Right renal pelvis (tissue), 4 donors: ENCODE measurements at regions not wholly inside any gene's neighbourhood (a gene's known extent, or its start where the extent isn't known, plus 50 kb on each side); places are given as distances from the start of the nearest gene placed in this dataset.
"Not testable (repeated sequence)": the region's sequence is repeated elsewhere in the genome, so short reads cannot be mapped to it uniquely, and the experiment has no call there.

Source experiments
- DNase-seq, 4 donors: peaks; one replicate each; pipeline ENCODE4 v3.0.0-alpha.2; 2013; ENCODE audit warnings: low read depth in 4 of 4, low spot score in 3 of 4, missing footprints in 1 of 4

DNA sequence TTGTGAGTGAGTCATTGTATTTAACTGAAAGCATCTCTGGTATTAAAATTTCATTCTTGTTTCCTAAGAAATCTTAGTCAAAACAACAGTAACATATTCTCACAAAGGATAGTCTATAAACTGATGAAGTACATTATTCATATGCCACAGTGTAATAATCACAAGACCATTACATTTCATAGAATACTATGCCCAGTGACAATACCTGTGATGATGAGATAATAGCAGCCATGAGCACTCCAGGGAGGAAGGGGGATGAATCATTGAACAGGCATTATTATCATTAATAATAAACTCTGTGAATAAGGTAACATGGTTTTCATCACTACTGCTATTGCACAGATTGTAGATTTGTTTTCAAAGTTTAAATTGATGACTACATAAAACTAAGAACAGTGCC is 667.9 kb downstream of the EPM2A start:
- DNase-seq, result no peak

DNA sequence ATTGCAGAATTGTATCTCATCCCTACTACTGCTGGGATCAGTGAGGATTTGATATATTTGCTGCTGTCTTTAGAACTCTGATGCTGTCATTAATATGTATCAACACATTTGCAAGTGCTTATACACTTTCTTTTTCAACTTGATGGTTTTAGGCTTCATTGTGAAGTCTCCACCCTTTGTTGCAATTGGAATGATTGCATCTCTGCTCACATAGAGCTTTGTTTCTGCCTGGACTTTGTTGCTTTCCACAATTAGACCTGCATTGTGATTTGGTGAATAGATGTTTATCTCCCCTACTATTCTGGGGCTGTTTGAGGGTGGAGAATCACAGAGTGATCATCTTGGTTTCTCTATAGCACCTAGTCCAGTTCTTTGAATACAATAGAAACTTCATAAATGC is 666.7 kb downstream of the EPM2A start:
- no peak for DNase-seq

DNA sequence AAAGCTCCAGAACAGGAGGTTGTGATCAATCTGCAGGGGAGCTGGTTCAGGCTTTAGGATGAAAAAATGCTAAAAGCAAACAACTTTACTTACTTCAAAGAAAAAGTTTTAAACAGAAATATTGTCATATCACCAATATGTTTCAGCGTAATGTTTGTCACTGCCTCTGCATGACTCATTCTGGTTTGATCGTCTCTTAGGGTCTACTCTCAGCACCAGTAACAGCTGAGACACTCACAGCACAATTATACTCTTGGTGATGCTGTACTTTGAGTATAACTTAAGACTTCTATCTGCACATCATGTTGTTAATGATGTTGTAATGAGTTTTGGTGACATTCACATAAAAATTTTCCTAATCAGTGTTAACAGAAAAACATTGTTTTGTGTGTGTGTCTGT is 665.4 kb downstream of the EPM2A start:
- no peak for DNase-seq

DNA sequence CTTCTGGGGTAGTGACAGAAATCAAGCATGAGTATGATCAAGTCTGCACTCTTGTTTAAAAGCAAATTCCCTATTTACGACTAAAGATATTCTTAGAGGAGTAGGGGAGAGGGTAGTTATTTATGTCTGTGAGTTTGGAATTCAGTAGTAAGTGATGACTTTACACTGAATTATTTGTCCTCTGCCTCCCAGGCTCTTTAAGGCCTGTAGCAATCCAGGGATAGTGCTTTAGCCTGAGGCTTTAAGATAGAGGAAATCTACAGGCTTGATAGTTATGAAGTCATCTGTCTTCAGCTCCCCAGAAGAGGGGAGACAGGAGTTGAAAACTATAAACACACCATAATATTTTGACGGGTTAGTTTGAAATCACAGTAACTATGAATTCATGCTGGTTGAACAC is 664.5 kb downstream of the EPM2A start:
- no peak for DNase-seq

DNA sequence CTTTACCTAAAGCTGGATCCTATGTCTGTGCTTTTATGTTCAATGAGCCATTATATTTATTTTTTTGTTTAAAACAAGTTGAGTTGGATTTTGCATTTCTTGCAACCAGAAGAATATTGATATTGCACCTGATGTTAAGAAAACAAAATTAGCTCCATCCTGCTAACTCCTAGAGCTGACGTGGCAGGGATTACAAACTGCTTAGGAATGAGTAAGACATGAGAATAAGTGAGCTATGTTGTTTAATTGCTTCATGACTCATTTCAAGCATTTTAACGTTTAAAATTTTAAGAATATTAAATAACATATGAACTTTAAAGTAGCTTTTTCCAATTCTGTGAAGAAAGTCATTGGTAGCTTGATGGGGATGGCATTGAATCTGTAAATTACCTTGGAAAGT is 663.5 kb downstream of the EPM2A start:
- no peak for DNase-seq

DNA sequence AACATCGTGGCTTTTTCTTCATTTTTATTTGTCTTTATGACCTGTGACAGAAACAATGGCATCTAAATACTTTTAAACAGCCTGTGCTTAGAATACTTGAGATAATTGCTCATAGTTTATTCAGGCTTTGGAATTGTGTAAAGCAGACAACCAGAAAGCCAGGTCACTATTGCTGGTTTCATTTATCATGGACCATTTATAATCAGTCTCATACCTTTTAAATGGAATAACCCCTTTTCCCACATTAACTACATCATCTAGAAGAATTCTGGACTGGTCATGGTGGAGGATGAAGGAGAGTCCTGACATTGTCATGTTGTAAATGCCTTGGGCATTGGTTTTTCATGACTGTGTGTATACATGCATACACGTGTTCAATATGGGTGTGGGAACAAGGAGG is 661.5 kb downstream of the EPM2A start:
- no peak for DNase-seq

DNA sequence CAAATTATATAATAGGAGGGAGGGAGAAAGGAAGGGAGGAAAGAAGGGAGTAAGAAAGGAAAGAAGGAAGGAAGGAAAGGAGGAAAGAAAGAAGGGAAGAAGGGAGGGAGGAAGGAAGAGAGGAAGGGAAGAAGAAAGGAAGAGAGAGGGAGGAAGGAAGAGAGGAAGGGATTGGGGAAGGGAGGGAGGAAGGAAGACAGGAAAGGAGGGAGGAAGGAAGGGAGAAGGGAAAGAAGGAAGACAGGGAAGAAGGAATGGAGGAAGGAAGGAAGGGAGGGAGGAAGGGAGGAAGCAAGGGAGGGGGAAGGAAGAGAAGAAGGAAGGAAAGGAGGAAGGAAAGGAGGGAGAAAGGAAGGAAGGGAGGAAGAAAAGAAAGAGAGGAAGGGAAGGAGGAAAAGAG is 660.5 kb downstream of the EPM2A start:
- DNase-seq, result no peak

DNA sequence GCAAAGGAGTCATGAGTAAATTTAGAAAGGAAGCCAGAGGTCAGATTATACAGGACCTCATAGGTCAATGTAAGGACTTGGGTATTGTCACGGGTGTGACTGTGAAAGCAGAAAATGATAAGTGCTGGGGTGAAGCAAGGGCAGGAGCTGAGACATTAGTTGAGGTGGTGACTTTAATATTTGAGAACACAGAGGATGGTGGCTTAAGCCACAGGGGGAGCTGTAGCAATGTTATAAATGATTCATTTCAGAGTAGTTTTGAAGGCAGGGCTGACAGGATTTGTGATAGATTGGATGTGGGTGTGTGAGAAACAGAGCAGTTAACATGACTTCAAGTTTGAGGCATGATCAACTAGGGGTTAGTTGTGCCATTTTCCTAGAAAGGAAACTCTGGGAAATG is 659.9 kb downstream of the EPM2A start:
- DNase-seq, result no peak

DNA sequence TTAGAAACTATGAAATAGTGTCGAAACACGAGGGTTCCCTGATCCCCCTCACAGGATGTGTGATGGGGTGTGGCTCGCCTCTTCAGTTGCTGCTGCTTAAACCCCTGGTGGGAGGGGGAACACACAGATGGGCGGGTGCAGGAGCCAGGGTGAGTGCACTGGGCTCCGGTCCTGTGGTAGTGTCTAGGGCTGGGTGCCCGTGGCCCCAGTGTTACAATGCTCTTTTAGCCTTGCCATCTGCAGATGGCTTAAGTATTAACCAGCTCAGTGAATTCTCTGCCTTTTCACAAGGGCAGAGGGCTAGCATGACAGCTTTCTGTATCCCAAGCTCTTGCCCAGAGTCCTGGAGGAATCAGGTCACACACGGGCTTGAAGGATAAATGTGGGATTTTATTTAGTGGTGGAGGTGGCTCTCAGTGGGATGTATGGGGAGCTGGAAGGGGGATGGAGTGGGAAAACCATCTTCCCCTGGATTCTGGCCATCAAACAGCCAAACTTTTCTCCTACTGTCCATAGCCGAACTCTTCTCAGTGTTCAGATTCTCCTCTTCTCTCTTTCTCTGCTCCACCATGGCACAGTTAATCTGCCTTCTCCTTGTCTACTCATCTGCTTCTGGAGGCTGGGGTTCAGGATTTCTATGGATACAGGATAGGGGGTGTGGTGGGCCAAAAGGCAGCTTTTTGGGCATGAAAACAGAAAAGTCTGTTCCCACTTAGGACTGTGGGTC is 659.0 kb downstream of the EPM2A start:
- DNase-seq, result no peak

DNA sequence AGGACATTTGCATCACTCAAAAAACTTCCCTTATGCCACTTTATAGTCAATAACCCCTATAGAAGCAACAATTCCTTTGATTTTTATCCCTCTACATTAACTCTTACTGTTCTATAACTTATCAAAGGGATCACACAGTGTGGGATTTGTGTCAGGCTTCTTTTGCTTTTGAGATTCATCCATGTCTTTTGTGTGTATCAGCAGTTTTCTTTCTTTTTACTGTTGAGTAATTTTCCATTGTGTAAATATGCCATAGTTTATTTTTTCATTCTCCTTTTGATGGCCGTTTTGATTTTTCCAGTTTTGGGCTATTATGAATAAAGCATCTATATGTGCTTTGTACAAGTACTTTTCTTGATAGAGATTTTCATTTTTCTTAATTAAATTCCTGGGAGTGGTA is 657.9 kb downstream of the EPM2A start:
- no peak for DNase-seq

DNA sequence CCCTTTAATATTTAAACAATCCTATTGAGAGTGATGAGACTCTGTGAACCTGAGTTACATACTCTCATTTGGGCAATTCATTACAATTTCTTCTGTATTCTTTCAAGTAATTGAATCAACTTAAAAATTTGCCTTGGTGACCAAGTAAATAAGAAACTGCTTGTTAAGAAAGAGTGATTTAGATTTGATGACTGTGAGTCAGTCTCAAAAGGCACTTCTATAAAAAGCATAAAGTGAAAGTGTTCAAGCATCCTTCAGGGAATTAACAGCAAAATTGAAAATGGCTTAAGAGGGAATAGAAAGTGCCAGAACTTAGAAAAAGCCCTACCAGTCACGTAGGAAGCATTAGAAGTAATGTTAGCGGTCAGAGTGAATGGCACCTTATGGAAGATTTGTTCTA is 654.7 kb downstream of the EPM2A start:
- DNase-seq, result no peak

DNA sequence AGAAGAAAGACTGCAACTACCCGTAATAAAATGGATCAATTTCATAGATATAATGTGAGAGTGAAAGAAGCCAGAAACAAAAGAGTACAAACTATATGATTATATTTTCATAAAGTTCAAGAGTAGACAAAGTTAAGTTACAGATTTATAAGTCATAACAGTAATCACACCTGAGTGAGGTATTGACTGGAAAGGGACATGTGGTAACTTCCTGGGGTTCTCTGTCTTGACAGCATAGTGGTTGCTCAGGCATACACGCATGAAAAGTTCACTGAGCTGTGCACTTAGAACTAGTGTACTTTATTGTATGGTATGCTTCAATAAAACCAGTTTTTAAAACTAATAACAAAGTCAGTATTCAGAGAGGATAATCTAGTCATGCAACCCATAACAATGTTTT is 653.6 kb downstream of the EPM2A start:
- DNase-seq, result no peak

DNA sequence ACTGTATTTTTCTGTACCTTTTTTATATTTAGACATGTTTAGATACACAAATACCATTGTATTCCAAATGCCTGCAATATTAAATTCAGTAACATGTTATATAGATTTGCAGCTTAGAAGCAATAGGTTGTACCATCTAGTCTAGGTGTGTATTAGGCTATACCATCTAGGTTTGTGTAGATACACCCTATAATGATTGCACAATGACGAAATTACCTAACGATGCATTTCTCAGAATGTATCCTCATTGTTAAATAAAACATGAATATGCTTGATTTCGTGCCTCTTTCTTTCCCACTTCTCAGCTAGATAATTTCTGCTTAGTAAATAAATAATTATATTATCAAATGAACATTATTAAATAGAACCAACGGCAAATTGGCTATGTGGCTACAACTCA is 653.0 kb downstream of the EPM2A start:
- no peak for DNase-seq

DNA sequence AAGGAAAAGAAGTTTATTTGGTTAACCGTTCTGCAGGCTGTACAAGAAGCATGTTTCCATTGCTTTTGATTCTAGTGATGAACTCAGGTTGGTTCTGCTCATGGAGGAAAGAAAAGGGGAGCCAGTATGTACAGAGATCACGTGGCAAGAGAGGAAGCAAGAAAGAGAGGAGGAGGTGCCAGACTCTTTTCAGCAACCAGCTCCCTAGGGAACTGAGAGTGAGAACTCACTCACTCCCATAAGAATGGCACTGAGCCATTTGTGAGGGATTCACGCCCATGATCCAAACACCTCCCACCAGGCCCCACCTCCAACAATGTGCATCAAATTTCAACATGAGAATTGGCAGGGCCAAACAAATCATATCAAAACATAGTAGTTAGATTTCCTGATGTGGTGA is 649.1 kb downstream of the EPM2A start:
- DNase-seq, result no peak

DNA sequence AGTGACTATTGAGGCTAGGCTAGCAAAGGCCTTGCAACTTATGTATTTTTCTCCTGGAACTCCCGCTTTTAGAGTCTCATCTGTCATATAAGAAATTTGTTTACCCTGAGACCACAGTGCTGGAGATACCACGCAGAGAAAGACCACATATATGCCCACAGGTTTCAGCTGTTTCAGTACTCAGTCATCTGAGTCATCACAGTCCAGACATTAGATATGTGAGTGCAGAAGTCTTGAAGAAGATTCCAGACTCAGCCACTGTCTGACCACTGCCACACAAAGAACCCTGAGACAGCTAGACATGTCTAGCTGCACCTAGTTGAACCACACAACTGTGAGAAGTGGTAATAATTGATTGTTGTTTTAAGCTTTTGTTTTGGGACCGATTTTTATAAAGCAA is 648.3 kb downstream of the EPM2A start:
- DNase-seq, result no peak

DNA sequence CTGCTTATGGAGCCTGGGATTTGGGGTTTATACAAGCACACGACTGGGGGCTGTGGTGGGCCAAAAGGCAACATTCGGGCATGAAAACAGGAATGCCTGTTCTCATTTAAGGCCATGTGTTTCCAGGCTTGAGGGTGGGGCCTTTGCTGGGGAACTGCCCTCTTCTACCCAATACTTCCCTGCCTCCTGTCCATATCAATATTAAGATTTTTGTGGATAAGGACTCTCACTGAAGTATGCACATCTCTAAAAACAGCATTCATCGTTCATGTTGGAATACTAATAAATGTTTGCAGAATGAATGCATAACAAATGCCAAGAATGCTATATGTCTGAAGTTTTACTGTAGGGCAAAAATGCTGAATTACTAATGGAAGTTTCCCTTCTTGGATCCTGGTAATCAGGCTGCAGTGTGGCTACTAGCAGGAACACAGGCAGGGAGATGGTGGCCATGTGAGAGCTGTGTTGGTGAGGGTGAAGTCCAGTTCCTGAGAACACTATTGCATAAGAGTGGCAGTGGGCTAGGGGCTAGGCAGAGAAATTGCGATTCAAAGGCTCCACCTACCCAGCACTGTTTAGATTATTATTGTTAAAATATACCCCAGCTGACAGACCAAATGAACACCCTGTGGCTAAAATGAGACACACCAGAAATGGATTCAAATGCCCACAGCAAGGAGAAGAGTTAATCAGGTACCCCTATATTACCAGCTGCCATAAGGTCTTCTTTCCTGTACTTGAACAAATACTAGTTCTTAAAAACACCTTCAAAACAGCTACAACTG is 644.3 kb downstream of the EPM2A start:
- no peak for DNase-seq

DNA sequence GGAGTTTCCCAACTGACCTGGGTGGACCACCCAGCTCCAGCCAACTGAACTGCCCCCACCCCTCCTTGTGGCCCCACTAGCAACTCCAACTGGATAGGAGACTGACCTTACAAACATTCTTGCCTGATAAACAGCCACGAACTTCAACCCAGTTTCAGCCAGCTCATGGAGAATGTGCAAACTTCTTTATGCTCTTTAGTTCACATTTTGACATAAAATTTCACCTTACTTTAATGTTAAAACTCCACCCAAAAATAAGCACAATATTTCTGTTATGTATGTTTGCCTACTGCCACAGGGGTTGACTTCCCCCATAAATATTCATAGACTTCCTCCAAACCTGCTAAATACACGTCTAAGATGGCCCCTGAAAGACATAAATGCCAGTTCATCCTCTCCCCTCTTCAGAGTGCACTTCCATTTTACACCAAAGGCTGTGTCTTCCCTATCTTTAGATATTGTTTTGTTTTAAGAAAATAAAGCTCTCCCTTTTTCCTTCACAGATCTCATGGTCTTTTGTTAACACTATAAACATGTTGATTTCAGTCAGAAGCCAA is 643.7 kb downstream of the EPM2A start:
- DNase-seq, result no peak

DNA sequence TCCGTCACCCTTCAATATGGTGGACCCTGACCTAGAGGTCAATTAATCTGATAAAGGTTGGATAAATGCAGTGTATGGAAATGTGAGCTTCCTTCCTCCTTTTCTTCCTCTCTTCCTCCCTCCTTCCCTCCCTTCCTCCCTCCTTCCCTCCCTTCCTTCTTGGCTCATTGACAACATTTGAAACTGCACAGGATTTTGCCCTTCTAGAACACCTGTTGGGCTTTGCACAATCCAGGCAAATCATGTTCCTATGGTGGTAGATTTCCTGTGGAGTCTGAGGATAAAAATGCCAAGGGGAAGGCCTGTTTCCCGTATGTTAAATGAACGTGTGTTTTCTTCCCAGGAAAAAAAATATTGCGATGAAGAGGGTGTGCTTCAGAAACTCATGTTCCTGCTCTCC is 642.8 kb downstream of the EPM2A start:
- DNase-seq, result no peak

DNA sequence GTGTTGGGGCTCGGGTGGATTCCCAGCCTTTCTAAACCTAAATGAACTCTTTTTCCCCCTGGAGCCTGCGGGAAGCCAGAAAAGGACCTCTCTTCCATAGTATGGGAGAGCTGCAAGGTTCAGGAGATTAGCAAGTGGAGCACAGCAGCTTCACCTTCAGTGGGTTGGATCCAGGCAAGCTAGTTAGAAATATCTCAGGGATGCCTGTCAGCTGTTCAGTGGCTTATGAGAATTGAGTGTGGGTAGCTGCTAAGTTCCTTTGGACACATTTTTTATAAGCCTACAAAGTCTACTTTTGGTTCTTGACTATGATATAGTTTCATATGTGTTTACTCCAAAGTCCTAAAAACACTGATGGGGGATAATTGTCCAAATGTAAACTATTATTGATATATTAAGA is 642.1 kb downstream of the EPM2A start:
- DNase-seq, result no peak

DNA sequence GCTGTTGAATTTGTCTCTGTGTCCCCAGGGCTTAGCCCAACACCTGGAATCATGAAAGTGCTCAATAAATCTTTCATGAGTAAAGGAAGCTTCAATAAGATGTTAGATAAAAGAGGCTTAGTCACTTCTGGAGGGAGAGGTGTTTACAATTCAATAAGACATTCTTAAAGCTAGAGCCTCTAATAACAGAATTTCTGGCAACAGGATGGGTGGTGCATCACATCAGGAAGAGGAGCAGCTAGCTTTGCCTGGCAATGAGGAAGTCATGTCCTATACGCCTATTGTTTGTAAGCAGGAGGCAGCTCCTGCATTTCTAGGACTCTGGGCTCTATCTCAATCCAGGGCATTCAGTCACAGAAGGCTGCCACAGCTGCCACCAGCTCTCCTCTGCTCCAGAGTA is 638.5 kb downstream of the EPM2A start:
- no peak for DNase-seq

DNA sequence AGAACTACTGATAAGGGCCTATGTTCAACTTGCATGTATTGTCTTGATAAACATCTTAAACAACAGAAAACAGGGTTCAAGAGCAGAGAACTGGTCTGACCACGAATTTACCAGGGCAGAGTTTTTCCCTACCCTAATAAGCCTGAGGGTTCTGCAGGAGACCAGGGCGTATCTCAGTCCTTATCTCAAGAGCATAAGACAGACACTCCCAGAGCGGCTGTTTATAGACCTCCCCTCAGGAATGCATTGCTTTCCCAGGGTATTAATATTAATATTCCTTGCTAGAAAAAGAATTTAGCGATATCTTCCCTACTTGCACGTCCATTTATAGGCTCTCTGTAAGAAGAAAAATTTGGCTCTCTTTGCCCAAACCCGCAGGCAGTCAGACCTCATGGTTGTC is 637.2 kb downstream of the EPM2A start:
- DNase-seq, result not testable (repeated sequence)

DNA sequence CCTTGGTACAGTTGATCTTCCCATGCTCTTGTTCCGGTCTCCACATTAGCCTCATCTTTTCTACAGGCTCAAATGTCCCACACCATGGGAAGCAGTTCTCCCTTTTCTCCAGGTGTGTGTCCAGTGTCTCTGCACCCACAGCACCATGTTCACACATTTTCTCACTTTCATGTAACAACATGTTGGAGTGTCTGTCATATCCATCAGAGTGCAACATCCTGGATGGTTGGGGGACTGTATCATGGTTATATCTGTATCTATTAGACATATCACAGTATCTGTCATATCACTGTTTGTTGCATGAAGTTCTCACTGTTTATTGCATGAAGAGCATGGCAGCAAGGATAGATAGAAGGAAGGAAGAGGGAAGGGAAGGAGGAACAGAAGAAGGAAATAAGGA is 635.6 kb downstream of the EPM2A start:
- no peak for DNase-seq
